AG08396 (cell line): ENCODE measurements at regions not wholly inside any gene's neighbourhood (a gene's known extent, or its start where the extent isn't known, plus 50 kb on each side); places are given as distances from the start of the nearest gene placed in this dataset.

Source experiments
- DNase-seq: peaks from one replicate; pipeline ENCODE4 v3.0.0; 2012; ENCODE audit warnings: low spot score, mixed read lengths

- DNase-seq: no peak
Observed at GRCh38 chr5:5939759-5940370, 438.5 kb downstream of the MED10 start.

- DNase-seq: no peak
Observed at GRCh38 chr5:5933651-5934050, 444.7 kb downstream of the MED10 start.

- DNase-seq: no peak
Observed at GRCh38 chr5:5932824-5933223, 445.5 kb downstream of the MED10 start.

- DNase-seq: no peak
Observed at GRCh38 chr5:5930561-5930960, 447.8 kb downstream of the MED10 start.

GRCh38 chr5:5929291-5930020 lies 448.9 kb downstream of the MED10 start:
- DNase-seq: no peak

- no peak for DNase-seq
Observed at GRCh38 chr5:5925191-5925590, 453.2 kb downstream of the MED10 start.

- DNase-seq: no peak
Observed at GRCh38 chr5:5919411-5919810, 458.9 kb downstream of the MED10 start.

GRCh38 chr5:5906778-5907177 lies 471.6 kb downstream of the MED10 start:
- DNase-seq: no peak

- no peak for DNase-seq
Observed at GRCh38 chr5:5905186-5905585, 473.2 kb downstream of the MED10 start.

- DNase-seq: no peak
Observed at GRCh38 chr5:5904113-5904512, 474.2 kb downstream of the MED10 start.

GRCh38 chr5:5902678-5903646 lies 475.4 kb downstream of the MED10 start:
- DNase-seq: no peak

- no peak for DNase-seq
Observed at GRCh38 chr5:5900350-5900749, 477.9 kb downstream of the ICE1 start.

GRCh38 chr5:5899716-5900115 lies 477.2 kb downstream of the ICE1 start:
- no peak for DNase-seq

GRCh38 chr5:5888284-5888683 lies 465.8 kb downstream of the ICE1 start:
- no peak for DNase-seq

- no peak for DNase-seq
Observed at GRCh38 chr5:5887833-5888232, 465.4 kb downstream of the ICE1 start.

GRCh38 chr5:5886812-5887486 lies 464.5 kb downstream of the ICE1 start:
- DNase-seq: no peak

- no peak for DNase-seq
Observed at GRCh38 chr5:5886353-5886752, 463.9 kb downstream of the ICE1 start.

- DNase-seq: no peak
Observed at GRCh38 chr5:5885782-5886181, 463.3 kb downstream of the ICE1 start.

GRCh38 chr5:5884593-5884992 lies 462.1 kb downstream of the ICE1 start:
- DNase-seq: no peak

- DNase-seq: no peak
Observed at GRCh38 chr5:5883562-5883961, 461.1 kb downstream of the ICE1 start.

- no peak for DNase-seq
Observed at GRCh38 chr5:5883146-5883545, 460.7 kb downstream of the ICE1 start.

- DNase-seq: no peak
Observed at GRCh38 chr5:5882706-5883105, 460.2 kb downstream of the ICE1 start.
